ENCODE measurements at regions not wholly inside any gene's neighbourhood (a gene's known extent, or its start where the extent isn't known, plus 50 kb on each side); places are given as distances from the start of the nearest gene placed in this dataset.

DNA sequence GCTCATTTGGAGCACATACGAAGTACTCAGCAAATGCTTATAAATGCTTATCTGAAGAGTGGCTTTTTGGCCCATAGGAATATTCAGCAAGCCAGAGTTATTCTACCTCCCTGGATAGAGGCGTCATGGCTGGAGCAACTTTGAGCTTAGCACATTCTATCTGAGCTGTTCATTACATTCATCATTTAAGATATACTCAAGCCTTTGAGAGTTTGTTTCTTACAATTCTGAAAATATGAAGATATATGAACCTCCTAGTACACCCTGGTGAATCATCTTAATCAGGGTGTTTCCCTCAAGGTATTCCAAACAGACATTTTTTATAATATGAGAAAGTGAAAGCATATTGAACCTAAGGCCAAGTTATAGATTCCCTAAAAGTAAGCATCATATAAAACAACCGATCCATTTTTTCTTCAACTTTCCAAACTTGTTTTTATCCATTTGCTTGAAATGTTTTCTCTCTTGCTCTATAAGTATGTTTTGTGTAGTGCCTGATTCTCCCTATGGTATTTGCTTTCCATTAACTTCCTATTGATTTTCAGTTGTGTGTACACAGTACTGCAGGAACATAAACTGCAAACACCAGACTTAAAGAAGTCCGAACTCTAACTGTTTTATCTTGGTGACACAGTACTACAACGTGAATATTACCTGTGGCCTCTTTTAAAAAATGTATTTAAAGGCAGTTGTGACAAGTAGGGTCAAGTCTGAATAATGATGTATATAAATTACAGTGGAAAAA is 139.7 kb upstream of the PTPRK start:
- Histone ChIP-seq H3K9me3 (ENCODE audit: control insufficient read depth in 1 of 2, insufficient read depth in 1 of 2, low read length in 2 of 2) (no peaks in the 10 kb centered on the region), H3K4me1 (ENCODE audit: insufficient read depth, low read length) (no peaks in the 10 kb centered on the region), H3K36me3 (ENCODE audit: insufficient read depth, low read length) (no peaks in the 10 kb centered on the region), H3K4me3 (ENCODE audit: low read length) (no peak overlapping the region), H3K27ac (ENCODE audit: low read depth in 1 of 2, low read length in 2 of 2) (no peak overlapping the region), H3K27me3 (ENCODE audit: control insufficient read depth in 1 of 2, insufficient read depth in 2 of 2, low read length in 2 of 2) (peaks cover 0 to 5% of the 10 kb centered on the region in 2 experiments)
- ATAC-seq (ENCODE audit: poor library complexity) (no peak), DNase-seq (no peak)
- ChIA-PET POLR2A (no interaction called here), CTCF (no interaction called here)
- intact Hi-C loops (cut with DNase I, micrococcal nuclease) = no loop called here
- no peaks in the 10 kb centered on the region for H3K36me3 Mint-ChIP-seq (ENCODE audit: low read depth)
- no peaks in the 10 kb centered on the region for H3K4me1 Mint-ChIP-seq (ENCODE audit: low read depth)
- peaks cover 16% of the 10 kb centered on the region for H3K27me3 Mint-ChIP-seq
- H3K27ac Mint-ChIP-seq = no peak overlapping the region
- H3K4me3 Mint-ChIP-seq = no peak overlapping the region
- no peaks in the 10 kb centered on the region for H3K9me3 Mint-ChIP-seq
- TF ChIP-seq, protein P1, sequence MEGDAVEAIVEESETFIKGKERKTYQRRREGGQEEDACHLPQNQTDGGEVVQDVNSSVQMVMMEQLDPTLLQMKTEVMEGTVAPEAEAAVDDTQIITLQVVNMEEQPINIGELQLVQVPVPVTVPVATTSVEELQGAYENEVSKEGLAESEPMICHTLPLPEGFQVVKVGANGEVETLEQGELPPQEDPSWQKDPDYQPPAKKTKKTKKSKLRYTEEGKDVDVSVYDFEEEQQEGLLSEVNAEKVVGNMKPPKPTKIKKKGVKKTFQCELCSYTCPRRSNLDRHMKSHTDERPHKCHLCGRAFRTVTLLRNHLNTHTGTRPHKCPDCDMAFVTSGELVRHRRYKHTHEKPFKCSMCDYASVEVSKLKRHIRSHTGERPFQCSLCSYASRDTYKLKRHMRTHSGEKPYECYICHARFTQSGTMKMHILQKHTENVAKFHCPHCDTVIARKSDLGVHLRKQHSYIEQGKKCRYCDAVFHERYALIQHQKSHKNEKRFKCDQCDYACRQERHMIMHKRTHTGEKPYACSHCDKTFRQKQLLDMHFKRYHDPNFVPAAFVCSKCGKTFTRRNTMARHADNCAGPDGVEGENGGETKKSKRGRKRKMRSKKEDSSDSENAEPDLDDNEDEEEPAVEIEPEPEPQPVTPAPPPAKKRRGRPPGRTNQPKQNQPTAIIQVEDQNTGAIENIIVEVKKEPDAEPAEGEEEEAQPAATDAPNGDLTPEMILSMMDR (IDR thresholded peaks at IDR 0.05) = no peak

DNA sequence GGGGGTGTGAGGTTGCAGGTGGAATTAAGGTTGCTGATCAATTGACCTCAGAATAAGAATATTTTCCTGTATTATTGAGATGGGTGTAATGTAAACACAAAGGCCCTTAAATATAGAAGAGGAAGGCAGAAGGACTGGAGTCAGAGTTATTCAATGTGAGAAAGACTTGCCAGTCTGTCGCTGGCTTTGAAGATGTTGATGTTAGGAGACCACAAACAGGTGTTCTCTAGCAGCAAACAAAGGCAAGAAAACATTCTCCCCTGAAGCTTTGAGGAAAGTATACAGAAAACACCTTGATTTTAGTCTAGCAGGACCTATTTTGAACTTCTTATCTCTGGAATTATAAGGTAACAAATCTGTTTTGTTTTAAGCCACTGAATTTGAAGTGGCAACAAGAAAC is 138.9 kb upstream of the PTPRK start:
- H3K36me3 ChIP-seq (ENCODE audit: insufficient read depth, low read length) = no peaks in the 10 kb centered on the region
- ATAC-seq (ENCODE audit: poor library complexity) (no peak), DNase-seq (no peak)
- H3K9me3 ChIP-seq (ENCODE audit: control insufficient read depth in 1 of 2, insufficient read depth in 1 of 2, low read length in 2 of 2) = no peaks in the 10 kb centered on the region
- Mint-ChIP-seq H3K4me3 (no peak overlapping the region), H3K4me1 (ENCODE audit: low read depth) (no peaks in the 10 kb centered on the region), H3K9me3 (no peaks in the 10 kb centered on the region), H3K27ac (no peak overlapping the region), H3K27me3 (peaks cover 9% of the 10 kb centered on the region), H3K36me3 (ENCODE audit: low read depth) (no peaks in the 10 kb centered on the region)
- H3K4me3 ChIP-seq (ENCODE audit: low read length) = no peak overlapping the region
- peaks cover 0 to 5% of the 10 kb centered on the region in 2 experiments for H3K27me3 ChIP-seq (ENCODE audit: control insufficient read depth in 1 of 2, insufficient read depth in 2 of 2, low read length in 2 of 2)
- TF ChIP-seq, protein P1 (IDR thresholded peaks at IDR 0.05) = no peak
- intact Hi-C loops (cut with DNase I, micrococcal nuclease) = no loop called here
- no peaks in the 10 kb centered on the region for H3K4me1 ChIP-seq (ENCODE audit: insufficient read depth, low read length)
- ChIA-PET POLR2A (no interaction called here), CTCF (no interaction called here)
- H3K27ac ChIP-seq (ENCODE audit: low read depth in 1 of 2, low read length in 2 of 2) = no peak overlapping the region

DNA sequence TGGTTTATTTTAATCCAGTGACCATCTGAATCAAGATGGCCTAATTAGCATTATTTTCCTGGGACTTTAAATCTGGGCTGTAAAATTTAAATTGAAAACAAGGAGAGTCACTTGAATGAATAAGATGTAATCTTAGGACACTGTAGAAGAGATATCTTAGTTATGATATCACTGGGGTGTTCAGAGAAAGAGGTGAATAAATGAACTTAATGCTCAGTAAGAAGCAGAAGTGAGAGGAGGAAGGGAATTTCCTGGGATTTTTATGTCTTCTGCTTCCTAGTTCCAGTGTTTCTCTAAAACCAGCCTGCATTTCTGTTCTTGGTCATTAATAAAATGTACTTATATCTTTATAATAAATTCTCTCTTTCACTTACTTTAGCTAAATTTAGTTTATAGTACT is 136.8 kb upstream of the PTPRK start:
- DNase-seq (no peak), ATAC-seq (ENCODE audit: poor library complexity) (no peak)
- intact Hi-C loops (cut with DNase I, micrococcal nuclease) = no loop called here
- no peak overlapping the region for H3K4me3 Mint-ChIP-seq
- Histone ChIP-seq H3K9me3 (ENCODE audit: control insufficient read depth in 1 of 2, insufficient read depth in 1 of 2, low read length in 2 of 2) (no peaks in the 10 kb centered on the region), H3K4me3 (ENCODE audit: low read length) (no peak overlapping the region), H3K27me3 (ENCODE audit: control insufficient read depth in 1 of 2, insufficient read depth in 2 of 2, low read length in 2 of 2) (peaks cover 0 to 5% of the 10 kb centered on the region in 2 experiments), H3K36me3 (ENCODE audit: insufficient read depth, low read length) (no peaks in the 10 kb centered on the region), H3K4me1 (ENCODE audit: insufficient read depth, low read length) (no peaks in the 10 kb centered on the region), H3K27ac (ENCODE audit: low read depth in 1 of 2, low read length in 2 of 2) (no peak overlapping the region)
- POLR2A ChIA-PET = no interaction called here
- TF ChIP-seq, protein P1 (IDR thresholded peaks at IDR 0.05) = no peak
- peaks cover 9% of the 10 kb centered on the region for H3K27me3 Mint-ChIP-seq
- no peaks in the 10 kb centered on the region for H3K9me3 Mint-ChIP-seq
- no peaks in the 10 kb centered on the region for H3K36me3 Mint-ChIP-seq (ENCODE audit: low read depth)
- CTCF ChIA-PET = no interaction called here
- no peak overlapping the region for H3K27ac Mint-ChIP-seq
- H3K4me1 Mint-ChIP-seq (ENCODE audit: low read depth) = no peaks in the 10 kb centered on the region

All from CD4-positive, alpha-beta T cell (primary cell).